ENCODE measurements at regions not wholly inside any gene's neighbourhood (a gene's known extent, or its start where the extent isn't known, plus 50 kb on each side); places are given as distances from the start of the nearest gene placed in this dataset.

- no peaks in the 10 kb centered on the region for H3K27me3 ChIP-seq (ENCODE audit: insufficient read depth in 3 of 3, low read length in 2 of 3)
- intact Hi-C loops (cut with DNase I) = no loop called here
- no peaks in the 10 kb centered on the region for H3K9me3 ChIP-seq
- H3K4me1 ChIP-seq = no peaks in the 10 kb centered on the region
- no peaks in the 10 kb centered on the region for H3K36me3 ChIP-seq (ENCODE audit: insufficient read depth in 1 of 2, low read depth in 1 of 2)
- no peak overlapping the region for H3K4me3 ChIP-seq
- DNase-seq (no peak), ATAC-seq (no peak)
- no peak for TF ChIP-seq CTCF (IDR thresholded peaks at IDR 0.05)
- no peak overlapping the region for H3K27ac ChIP-seq
- 43 to 52% (median 46%) methylated on average over 1 of the region's 1 CpG for WGBS, 3 donors
Measured at GRCh38 chr7:13159003-13159402, 471.6 kb downstream of the ARL4A start.

- DNase-seq (no peak), ATAC-seq (no peak)
- no peaks in the 10 kb centered on the region for H3K9me3 ChIP-seq
- no peak overlapping the region for H3K27ac ChIP-seq
- no peaks in the 10 kb centered on the region for H3K4me1 ChIP-seq
- intact Hi-C loops (cut with DNase I) = no loop called here
- H3K27me3 ChIP-seq (ENCODE audit: insufficient read depth in 3 of 3, low read length in 2 of 3) = no peaks in the 10 kb centered on the region
- 61 to 62% (median 61%) methylated on average over 2 of the region's 2 CpGs for WGBS, 3 donors
- H3K4me3 ChIP-seq = no peak overlapping the region
- H3K36me3 ChIP-seq (ENCODE audit: insufficient read depth in 1 of 2, low read depth in 1 of 2) = no peaks in the 10 kb centered on the region
- no peak for TF ChIP-seq CTCF (IDR thresholded peaks at IDR 0.05)
Measured at GRCh38 chr7:13159467-13160184, 472.2 kb downstream of the ARL4A start.

GRCh38 chr7:13161125-13161524 is 473.7 kb downstream of the ARL4A start:
- ATAC-seq (no peak), DNase-seq (no peak)
- H3K27ac ChIP-seq = no peak overlapping the region
- no peak overlapping the region for H3K4me3 ChIP-seq
- H3K9me3 ChIP-seq = no peaks in the 10 kb centered on the region
- H3K36me3 ChIP-seq (ENCODE audit: insufficient read depth in 1 of 2, low read depth in 1 of 2) = no peaks in the 10 kb centered on the region
- intact Hi-C loops (cut with DNase I) = no loop called here
- H3K4me1 ChIP-seq = no peaks in the 10 kb centered on the region
- no peaks in the 10 kb centered on the region for H3K27me3 ChIP-seq (ENCODE audit: insufficient read depth in 3 of 3, low read length in 2 of 3)
- no peak for TF ChIP-seq CTCF (IDR thresholded peaks at IDR 0.05)

- DNase-seq (no peak), ATAC-seq (no peak)
- no peak for TF ChIP-seq CTCF (IDR thresholded peaks at IDR 0.05)
- no peak overlapping the region for H3K27ac ChIP-seq
- H3K36me3 ChIP-seq (ENCODE audit: insufficient read depth in 1 of 2, low read depth in 1 of 2) = no peaks in the 10 kb centered on the region
- H3K4me1 ChIP-seq = no peaks in the 10 kb centered on the region
- no peak overlapping the region for H3K4me3 ChIP-seq
- no peaks in the 10 kb centered on the region for H3K9me3 ChIP-seq
- H3K27me3 ChIP-seq (ENCODE audit: insufficient read depth in 3 of 3, low read length in 2 of 3) = peaks cover 0 to 2% (median 0%) of the 10 kb centered on the region in 3 donors
- intact Hi-C loops (cut with DNase I) = no loop called here
- WGBS, 3 donors = 65 to 75% (median 72%) methylated on average over 4 of the region's 4 CpGs
Measured at GRCh38 chr7:13165854-13166253, 478.4 kb downstream of the ARL4A start.

- ATAC-seq = no peak
- intact Hi-C loops (cut with DNase I) = no loop called here
- 91 to 94% (median 92%) methylated on average over 1 of the region's 1 CpG for WGBS, 3 donors
- peaks cover 0 to 2% (median 0%) of the 10 kb centered on the region in 3 donors for H3K27me3 ChIP-seq (ENCODE audit: insufficient read depth in 3 of 3, low read length in 2 of 3)
- H3K4me3 ChIP-seq = no peak overlapping the region
- TF ChIP-seq CTCF (IDR thresholded peaks at IDR 0.05) = no peak
- H3K27ac ChIP-seq = no peak overlapping the region
- H3K36me3 ChIP-seq (ENCODE audit: insufficient read depth in 1 of 2, low read depth in 1 of 2) = no peaks in the 10 kb centered on the region
- no peaks in the 10 kb centered on the region for H3K9me3 ChIP-seq
- no peaks in the 10 kb centered on the region for H3K4me1 ChIP-seq
- DNase-seq = no peak
Measured at GRCh38 chr7:13166801-13167200, 479.4 kb downstream of the ARL4A start.

Measured in psoas muscle (tissue), 7 donors.